ENCODE measurements at regions not wholly inside any gene's neighbourhood (a gene's known extent, or its start where the extent isn't known, plus 50 kb on each side); places are given as distances from the start of the nearest gene placed in this dataset.
A peak's percentile ranks its signal among the peaks of the same experiment; 100 is the strongest.

DNA sequence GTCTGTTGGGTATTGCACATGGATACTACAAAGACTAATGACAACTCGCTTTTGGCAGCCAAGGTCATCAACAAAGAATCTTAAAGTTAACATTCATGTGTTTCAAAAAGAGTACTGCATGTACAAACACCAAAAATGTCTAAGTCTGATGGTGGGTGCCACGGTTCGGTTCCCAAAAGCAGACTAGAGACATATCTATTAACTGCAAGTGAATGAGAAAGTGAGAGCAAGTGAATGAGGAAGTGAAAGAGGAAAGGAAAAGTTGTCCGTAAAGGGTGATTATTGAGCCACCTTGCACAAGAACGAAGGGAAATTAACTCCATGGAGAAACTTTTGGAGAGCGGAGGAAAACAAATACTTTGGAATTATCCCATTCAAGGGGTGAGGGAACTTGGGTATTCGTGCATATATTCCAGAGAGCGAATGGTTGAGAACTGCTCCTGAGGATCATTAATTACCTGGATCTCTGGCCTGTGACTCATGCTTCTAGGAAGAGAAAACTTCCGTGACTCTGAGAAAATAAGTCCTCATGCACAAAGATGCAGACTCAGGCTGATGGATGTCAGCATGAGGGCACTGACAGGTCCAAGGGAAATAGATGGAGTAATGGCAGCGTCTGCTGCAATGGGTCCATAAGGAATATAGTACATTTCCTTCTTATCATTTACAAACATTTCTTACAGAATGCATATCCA is 336.5 kb upstream of the TGFBR2 start:
- DNase-seq = no peak

- DNase-seq = no peak
Measured at GRCh38 chr3:30271781-30272180, 334.6 kb upstream of the TGFBR2 start.

DNA sequence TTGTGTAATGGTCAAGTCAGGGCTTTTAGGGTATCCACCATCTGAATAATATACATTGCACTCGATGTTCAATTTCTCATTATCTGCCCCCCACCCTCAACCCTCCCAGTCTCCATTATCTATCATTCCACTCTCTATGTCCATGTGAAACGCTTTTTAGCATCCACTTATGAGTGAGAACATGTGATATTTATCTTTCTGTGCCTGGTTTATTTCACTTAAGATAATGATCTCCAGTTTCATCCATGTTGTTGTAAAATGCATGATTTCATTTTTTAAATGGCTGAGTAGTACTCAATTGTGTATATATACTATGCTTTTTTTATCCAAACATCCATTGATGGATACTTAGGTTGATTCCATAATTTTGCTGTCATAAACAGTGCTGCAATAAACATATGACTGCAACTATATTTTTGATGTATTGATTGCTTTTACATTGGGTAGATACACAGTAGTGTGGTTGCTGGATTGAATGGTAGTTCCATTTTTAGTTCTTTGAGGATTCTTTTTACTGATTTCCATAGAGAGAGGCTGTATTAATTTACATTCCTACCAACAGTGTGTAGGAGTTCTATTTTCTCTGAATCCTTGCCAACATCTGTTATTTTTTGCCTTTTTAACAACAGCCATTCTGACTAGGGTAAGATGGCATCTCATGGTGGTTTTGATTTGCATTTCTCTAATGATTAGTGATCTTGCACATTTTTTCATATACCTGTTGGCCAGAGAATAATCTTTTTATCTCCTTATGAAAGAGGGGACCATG is 332.9 kb upstream of the TGFBR2 start:
- no peak for DNase-seq

DNA sequence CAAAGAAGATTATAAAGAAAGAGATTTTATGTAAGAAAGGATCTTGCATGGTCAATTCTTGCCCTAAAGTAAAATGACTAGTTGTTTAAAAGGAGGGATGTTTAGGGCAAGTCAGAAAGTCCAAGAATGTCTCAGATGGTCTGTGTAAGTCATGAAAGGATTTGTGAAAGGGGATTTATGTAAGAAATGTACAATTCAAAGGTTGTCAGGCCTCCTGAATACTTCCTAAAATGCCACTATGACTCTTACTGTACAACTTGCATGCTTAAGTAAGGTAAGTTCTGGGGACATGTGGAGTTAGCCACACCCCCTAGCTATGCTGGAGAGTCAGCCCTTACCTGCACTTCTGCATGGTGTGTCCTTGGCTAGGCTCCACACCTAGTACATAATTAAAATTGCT is 328.9 kb upstream of the TGFBR2 start:
- DNase-seq = no peak

- peak; percentile 28 for DNase-seq
Measured at GRCh38 chr3:30281526-30281925, 324.9 kb upstream of the TGFBR2 start.

GRCh38 chr3:30282154-30282696 is 324.2 kb upstream of the TGFBR2 start:
- no peak for DNase-seq

- no peak for DNase-seq
Measured at GRCh38 chr3:30285188-30286006, 321.0 kb upstream of the TGFBR2 start.

GRCh38 chr3:30286007-30286669 is 320.3 kb upstream of the TGFBR2 start:
- peak; percentile 43 for DNase-seq

DNA sequence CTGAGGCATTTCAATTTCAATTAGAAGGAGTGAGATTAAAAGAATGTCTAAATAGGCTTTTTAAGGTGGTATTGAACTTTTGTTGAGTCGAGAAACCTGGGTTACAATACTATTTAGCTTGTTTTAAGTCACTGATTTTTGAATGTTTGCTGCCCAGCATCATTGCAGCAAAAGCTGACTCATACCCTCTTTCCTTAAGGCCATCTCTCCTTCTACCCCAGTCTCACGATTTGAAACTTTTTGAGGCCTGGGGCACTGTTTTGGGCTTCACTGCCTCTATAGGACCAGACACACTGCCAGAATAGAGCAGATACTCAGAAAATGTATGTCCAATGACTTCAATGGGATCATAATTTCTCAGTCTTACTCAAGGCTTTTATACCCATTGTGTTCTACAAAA is 319.6 kb upstream of the TGFBR2 start:
- no peak for DNase-seq

DNA sequence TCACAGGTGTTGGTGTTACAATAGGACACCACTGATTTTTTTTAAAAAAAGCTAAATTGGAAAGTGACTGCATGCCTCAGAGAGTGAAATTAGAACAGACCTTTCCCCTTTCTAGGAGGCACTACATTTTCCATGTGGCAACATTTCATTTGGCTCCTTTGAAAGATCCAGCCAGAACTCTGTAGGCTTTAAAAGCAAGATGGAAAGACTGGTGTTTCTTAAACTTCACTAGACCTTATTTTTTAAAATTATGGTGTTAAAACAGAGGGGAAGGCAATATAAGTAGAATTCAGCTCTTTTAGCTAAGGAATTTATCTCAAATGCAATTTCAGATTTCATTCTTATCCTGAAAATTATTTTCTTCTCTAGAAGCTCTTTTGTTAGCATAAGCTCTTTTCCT is 317.6 kb upstream of the TGFBR2 start:
- DNase-seq = no peak

GRCh38 chr3:30289324-30289723 is 317.1 kb upstream of the TGFBR2 start:
- no peak for DNase-seq

DNA sequence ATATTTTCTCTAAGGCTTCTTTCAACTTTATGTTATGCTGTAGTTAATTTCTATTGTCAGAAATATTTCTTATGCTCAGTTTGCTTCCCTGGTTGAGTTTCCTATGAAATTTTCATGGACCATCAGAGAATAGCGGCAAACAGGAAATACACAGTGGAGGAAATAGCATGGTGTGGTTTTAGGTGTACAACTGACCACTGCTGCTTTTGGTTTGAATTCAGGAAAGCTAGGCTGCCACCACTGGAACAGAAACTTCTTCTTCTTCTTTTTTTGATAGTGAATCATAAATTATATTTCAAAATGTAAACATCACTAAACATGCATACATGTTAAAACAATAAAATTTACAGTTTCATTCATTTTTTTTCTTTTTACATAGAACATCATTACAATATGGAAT is 316.6 kb upstream of the TGFBR2 start:
- no peak for DNase-seq

DNA sequence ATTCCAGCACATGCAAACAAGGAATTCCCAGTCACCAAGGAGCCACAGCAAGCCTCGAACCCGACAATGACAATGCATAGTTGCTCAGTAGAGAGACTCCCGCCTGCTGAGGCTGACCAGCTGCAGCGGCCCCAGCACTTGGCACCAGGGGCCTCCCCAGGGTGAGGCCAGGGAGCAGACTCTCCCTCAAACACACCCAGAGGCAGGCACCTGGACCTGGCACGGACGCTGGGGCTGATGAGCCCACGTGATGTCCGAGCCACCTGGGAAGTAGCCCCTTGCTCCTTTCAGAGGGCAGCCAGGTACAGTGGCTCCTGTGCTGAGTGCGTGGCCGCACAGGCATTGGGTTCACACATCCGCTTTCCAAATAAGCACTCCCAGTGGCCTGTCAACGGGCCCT is 315.9 kb upstream of the TGFBR2 start:
- no peak for DNase-seq

- no peak for DNase-seq
Measured at GRCh38 chr3:30292192-30292893, 314.1 kb upstream of the TGFBR2 start.

DNA sequence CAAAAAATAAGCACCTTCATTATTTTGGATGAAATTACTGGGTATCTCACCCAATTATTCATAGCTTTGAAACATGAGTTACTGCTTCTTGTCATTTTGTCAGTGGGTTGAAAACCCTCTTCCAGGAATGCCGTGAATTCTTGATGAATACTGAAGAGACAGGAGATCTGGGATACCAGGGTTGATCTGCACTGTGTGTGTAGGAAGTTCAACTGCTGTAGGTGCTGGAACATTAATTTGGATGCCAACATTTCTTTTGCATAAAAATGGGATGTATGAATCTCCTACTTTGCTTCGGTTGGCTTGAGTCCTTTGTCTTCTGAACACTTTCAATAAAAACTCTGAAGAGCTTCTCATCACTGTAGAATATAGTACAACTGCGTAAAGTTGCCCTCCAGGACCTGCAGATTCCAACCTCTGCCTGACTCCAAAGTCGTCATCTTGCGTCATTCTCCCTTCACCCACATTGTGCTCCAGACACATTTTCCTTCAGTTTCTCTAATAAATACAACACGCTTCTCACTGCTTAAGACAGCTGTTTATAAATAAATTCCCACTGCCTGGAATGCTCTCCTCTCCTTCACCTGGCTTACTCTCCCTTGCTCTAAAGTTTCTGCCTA is 312.7 kb upstream of the TGFBR2 start:
- DNase-seq = no peak

DNA sequence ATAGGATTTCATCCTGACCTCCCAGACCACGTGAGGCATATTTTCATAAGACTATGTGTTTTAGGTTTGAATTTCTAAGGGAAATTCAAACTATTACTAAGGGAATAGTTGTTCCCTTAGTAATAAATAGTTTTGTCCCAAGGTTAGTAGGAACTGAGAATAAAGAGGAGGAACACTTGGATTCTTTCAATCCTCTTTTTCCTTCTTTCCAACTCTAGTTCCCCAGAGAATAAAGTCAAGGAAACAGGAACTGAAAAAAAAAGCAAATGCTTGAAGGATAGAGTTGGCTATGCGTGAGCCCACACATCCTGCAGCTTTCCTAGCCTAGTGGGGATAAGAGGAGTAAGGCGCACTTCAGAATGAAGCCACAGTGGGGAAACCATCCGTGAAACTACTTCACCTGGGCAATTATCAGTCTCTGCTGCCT is 312.1 kb upstream of the TGFBR2 start:
- no peak for DNase-seq

DNA sequence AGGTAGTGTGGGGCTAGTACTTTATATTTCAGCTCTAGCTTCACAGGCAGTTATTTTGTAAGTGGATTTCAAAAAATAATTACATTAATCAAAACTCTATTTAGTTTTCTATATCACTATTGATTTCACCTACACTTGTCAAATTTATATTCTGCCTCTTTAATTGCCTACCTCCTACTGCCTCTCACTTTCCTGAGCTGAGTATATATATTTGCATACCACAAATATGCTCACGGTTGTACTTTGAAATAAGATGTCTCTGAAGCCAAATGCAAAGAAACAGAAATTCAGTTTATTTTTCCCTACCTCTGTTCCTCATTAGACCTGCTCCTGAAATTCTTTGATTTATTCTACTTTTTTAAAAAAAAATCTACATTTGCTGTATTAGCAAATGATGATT is 309.3 kb upstream of the TGFBR2 start:
- no peak for DNase-seq

- DNase-seq = no peak
Measured at GRCh38 chr3:30299674-30300385, 306.6 kb upstream of the TGFBR2 start.

GRCh38 chr3:30300809-30301208 is 305.6 kb upstream of the TGFBR2 start:
- DNase-seq = no peak

DNA sequence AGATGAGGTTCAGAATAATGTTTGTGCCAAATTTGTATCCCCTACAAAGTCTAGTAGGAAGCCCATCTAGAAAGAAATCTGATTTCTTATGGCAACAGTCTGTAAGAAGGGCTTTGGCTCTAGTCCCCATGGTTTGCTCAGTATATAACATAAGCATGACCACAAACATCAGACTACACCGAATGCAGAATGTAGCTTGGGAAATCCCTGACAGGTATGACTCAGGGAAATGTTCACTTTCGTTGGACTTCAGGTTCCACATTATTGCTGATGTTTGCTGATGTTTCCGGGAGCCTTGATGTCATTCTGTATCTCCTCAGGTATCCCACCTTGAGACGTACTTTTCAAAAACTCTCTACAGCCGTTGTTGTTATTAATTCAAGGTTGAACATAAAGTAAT is 304.4 kb upstream of the TGFBR2 start:
- DNase-seq = no peak

DNA sequence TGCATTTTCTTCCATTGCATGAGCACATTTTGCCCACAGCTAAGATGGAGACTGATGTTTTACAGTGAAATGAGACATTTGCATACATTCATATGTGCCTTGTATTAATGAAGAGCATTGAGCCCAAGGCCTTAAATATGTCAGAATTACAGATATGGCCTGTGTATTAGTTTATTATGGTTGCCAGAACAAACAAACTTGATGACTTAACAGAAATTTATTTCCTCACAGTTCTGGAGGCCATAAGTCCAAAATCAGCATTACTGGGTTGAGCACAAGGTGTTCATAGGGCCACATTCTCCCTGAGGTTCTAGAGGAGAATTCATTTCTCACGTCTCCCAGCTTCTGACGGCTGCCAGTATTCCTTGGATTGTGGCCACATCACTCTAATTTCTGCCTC is 302.6 kb upstream of the TGFBR2 start:
- no peak for DNase-seq

All from DMS 273 treated with DMSO at 0.1 percent for 48 hours (cell line).